Mucosa of descending colon (tissue), 3 donors: ENCODE measurements at regions not wholly inside any gene's neighbourhood (a gene's known extent, or its start where the extent isn't known, plus 50 kb on each side); places are given as distances from the start of the nearest gene placed in this dataset.

Experiments used
- ATAC-seq: fragments of 200-7000 bp; cut with Tn5 transposase; one replicate; pipeline ENCODE4 v1.9.1; 2020; ENCODE audit warnings: mild to moderate bottlenecking, moderate library complexity
- DNase-seq, 3 donors: peaks; one replicate each; pipeline ENCODE4 v3.0.0-alpha.2; 2020
- H3K36me3 ChIP-seq: fragments of 200-600 bp; one replicate; pipeline ENCODE4 v1.8.0; 2021; ENCODE audit warnings: low read depth, mild to moderate bottlenecking
- H3K4me1 ChIP-seq: fragments of 200-600 bp; one replicate; pipeline ENCODE4 v1.8.0; 2021; ENCODE audit warnings: low read depth, mild to moderate bottlenecking
- H3K4me3 ChIP-seq: fragments of 200-600 bp; one replicate; pipeline ENCODE4 v1.8.0; 2021; ENCODE audit warnings: mild to moderate bottlenecking
- H3K9me3 ChIP-seq: fragments of 200-600 bp; one replicate; pipeline ENCODE4 v1.8.0; 2021; ENCODE audit warnings: mild to moderate bottlenecking
- intact Hi-C, 2 donors: fragments of 100-400 bp; cut with DNase I in 1 of 2; cut with micrococcal nuclease in 1 of 2; formaldehyde crosslinking; loops; one replicate each; pipeline versions ENCODE4 v1.11.0 to v1.11.1; 2022; cut with DNase I, micrococcal nuclease
- TF ChIP-seq, protein P1 (sequence below): fragments of 200-600 bp; IDR thresholded peaks from one replicate; pipeline ENCODE4 v1.8.0; 2022; ENCODE audit warnings: antibody characterized with exemption, mild to moderate bottlenecking
- donor health status: DM: no; HTN: no; CAD: no; lungs with moderate emphysema.
- donor health status: DM: no; HTN: no; CAD: no.
- donor health status: DM: no; HTN: yes; CAD: no.

DNA sequence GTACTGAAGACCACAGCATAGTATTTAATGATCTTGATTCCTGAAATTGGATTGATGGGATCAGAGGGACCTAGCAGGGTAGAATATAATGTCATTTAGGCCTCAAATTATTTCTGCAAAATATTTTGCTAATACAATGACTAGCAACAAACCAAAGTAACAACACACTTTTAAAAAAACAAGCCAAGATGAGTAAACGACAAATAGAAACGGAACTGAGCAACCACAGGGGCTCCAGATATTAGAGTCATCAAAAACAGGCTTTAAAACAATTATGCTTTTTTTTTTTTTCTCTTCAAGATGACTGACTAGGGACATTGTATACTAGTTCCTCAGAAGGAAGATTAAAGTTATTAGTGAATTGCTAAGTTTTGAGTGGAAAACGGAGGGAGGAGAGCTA lies 447.1 kb upstream of the MMADHC start:
- Histone ChIP-seq H3K4me3 (no peak overlapping the region), H3K4me1 (no peaks in the 10 kb centered on the region), H3K9me3 (no peaks in the 10 kb centered on the region), H3K36me3 (no peaks in the 10 kb centered on the region)
- TF ChIP-seq, protein P1, sequence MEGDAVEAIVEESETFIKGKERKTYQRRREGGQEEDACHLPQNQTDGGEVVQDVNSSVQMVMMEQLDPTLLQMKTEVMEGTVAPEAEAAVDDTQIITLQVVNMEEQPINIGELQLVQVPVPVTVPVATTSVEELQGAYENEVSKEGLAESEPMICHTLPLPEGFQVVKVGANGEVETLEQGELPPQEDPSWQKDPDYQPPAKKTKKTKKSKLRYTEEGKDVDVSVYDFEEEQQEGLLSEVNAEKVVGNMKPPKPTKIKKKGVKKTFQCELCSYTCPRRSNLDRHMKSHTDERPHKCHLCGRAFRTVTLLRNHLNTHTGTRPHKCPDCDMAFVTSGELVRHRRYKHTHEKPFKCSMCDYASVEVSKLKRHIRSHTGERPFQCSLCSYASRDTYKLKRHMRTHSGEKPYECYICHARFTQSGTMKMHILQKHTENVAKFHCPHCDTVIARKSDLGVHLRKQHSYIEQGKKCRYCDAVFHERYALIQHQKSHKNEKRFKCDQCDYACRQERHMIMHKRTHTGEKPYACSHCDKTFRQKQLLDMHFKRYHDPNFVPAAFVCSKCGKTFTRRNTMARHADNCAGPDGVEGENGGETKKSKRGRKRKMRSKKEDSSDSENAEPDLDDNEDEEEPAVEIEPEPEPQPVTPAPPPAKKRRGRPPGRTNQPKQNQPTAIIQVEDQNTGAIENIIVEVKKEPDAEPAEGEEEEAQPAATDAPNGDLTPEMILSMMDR: no peak
- ATAC-seq (no peak), DNase-seq (no peak)
- intact Hi-C loops: no loop called here

DNA sequence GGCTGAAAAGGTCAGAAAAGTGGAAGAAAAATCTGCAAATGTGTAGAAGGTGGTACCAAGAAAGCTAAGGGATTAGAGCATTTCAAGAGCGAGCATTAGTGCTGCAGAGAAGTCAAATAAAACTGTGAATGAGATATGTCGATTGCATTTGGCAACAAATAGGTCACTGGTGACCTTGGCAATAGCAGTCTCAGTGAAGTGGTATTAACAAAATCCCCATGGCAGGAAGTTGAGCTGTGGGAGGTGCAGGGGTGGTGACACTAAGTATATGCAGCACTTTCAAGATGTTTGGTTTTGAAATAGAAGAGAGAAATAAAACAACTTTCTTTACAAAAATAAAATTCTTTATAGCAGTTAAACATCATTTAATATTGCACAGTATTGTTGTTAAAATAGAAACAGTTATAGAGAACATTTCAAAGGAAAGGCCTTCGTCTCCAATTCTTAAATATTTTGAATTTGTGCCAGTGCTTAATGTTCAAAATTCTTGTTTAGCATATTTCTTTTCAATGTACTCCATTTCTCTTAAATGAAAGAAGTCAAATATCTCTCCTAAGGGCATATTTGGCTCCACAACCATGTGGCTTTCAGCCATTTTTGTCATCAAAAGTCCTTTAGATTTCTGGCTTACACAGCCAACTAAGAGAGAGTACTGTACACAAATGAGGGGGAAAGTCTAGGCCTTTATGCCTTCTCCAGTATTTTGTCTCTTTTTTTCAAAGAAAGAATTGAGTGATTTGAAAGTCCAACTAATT lies 443.0 kb upstream of the MMADHC start:
- intact Hi-C loops: no loop called here
- Histone ChIP-seq H3K9me3 (no peaks in the 10 kb centered on the region), H3K36me3 (no peaks in the 10 kb centered on the region), H3K4me1 (no peaks in the 10 kb centered on the region), H3K4me3 (no peak overlapping the region)
- DNase-seq (no peak), ATAC-seq (no peak)
- TF ChIP-seq, protein P1: no peak

DNA sequence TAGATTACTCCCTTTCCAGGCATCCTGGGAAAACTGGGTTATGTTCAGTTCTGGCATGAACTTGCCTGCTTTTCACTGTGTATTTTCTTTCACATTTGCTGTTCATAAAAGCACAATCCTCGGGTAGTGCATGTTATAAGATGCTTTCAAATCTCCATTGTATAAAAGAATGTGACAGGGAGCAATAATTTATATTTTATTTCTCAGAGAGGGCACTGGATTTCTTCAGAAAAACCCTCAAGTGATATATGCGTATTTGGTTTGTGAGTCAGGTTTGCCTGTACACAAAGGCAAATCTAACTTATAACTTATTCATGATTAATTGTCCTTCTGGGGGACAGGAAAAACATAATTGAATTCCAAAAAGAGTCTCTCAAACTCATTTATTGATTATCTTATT lies 440.7 kb upstream of the MMADHC start:
- TF ChIP-seq, protein P1: no peak
- no peaks in the 10 kb centered on the region for H3K9me3 ChIP-seq
- ATAC-seq (no peak), DNase-seq (no peak)
- no peaks in the 10 kb centered on the region for H3K36me3 ChIP-seq
- no peak overlapping the region for H3K4me3 ChIP-seq
- H3K4me1 ChIP-seq: no peaks in the 10 kb centered on the region
- intact Hi-C loops: no loop called here

DNA sequence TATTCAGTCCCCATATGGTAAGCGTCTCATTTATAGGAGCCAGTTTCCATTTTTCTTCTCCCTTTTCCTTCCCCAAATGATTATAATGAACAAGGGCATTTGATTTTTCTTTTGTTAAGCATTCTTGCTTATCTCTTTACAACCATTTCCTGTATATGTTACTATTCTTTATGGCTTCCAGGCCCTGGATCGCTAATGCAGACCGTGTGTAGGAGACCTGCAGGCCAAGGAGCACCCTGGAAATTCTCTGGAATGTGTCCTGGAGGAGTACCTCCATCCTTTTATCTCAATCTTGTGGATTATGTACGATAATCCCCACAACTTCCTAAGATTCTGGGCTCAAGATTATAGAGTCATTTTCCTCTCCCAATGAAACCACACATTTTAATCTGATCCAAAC lies 439.6 kb upstream of the MMADHC start:
- intact Hi-C loops: no loop called here
- Histone ChIP-seq H3K9me3 (no peaks in the 10 kb centered on the region), H3K4me3 (no peak overlapping the region), H3K36me3 (no peaks in the 10 kb centered on the region), H3K4me1 (no peaks in the 10 kb centered on the region)
- ATAC-seq (no peak), DNase-seq (no peak)
- TF ChIP-seq, protein P1: no peak

DNA sequence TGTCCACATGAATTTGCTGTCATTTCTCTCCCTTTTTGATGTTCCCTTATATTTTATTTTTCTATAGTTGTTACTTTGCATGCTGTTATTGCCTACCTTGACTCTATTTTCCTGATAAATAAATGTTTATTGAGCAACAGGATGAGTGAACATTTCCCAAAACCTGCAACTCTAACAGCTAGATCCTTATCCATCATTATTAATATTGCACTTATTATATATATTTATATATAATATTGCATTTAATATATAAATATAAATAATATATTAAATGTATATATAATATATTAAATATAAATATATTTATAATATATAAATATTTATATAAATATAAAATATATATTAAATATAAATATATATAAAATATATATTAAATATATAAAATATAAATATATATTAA lies 436.1 kb upstream of the MMADHC start:
- ATAC-seq (no peak), DNase-seq (no peak)
- Histone ChIP-seq H3K9me3 (no peaks in the 10 kb centered on the region), H3K4me1 (no peaks in the 10 kb centered on the region), H3K4me3 (no peak overlapping the region), H3K36me3 (no peaks in the 10 kb centered on the region)
- intact Hi-C loops: no loop called here
- TF ChIP-seq, protein P1: no peak

DNA sequence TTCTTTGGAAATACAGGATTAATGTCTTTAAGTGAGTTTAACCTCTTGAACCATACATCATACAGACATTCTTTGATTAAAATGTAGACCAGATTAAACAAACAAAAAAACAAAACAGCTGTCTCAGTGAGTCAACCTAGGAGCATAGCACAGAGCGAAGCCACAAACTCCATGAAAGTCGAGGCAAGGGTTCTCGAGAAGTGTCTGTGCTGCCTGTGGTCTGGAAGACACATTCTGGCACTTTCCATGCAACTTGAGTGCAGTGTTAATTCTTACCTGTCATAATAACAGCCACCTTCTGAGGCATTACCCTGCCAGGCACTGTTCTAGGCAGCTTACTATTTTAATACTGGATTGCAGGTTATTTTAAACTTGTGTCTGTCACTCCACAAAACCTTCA lies 435.5 kb upstream of the MMADHC start:
- ATAC-seq (no peak), DNase-seq (no peak)
- TF ChIP-seq, protein P1: no peak
- H3K4me1 ChIP-seq: no peaks in the 10 kb centered on the region
- intact Hi-C loops: no loop called here
- H3K9me3 ChIP-seq: no peaks in the 10 kb centered on the region
- H3K36me3 ChIP-seq: no peaks in the 10 kb centered on the region
- no peak overlapping the region for H3K4me3 ChIP-seq
